Neuron (in vitro differentiated cells): ENCODE measurements at regions not wholly inside any gene's neighbourhood (a gene's known extent, or its start where the extent isn't known, plus 50 kb on each side); places are given as distances from the start of the nearest gene placed in this dataset.
A peak's percentile ranks its signal among the peaks of the same experiment; 100 is the strongest.

Experiments used
- H2AFZ ChIP-seq: one replicate; pipeline ENCODE4 v1.6.1; 2013; ENCODE audit warnings: low read depth, mild to moderate bottlenecking, inconsistent platforms, low read length, moderate library complexity
- H3K27me3 ChIP-seq: one replicate; pipeline ENCODE4 v1.6.1; 2013; ENCODE audit warnings: low read length; ENCODE audit not compliant: insufficient read depth
- H3K36me3 ChIP-seq: one replicate; pipeline ENCODE4 v1.6.1; 2013; ENCODE audit warnings: low read length; ENCODE audit not compliant: insufficient read depth
- H3K4me1 ChIP-seq: one replicate; pipeline ENCODE4 v1.6.1; 2013; ENCODE audit warnings: low read length; ENCODE audit not compliant: insufficient read depth
- H3K4me3 ChIP-seq: 2 replicates; pipeline ENCODE4 v1.5.1; 2013; ENCODE audit warnings: mild to moderate bottlenecking, low read length, moderate library complexity
- H3K9me3 ChIP-seq: one replicate; pipeline ENCODE4 v1.6.1; 2013; ENCODE audit warnings: low read length

DNA sequence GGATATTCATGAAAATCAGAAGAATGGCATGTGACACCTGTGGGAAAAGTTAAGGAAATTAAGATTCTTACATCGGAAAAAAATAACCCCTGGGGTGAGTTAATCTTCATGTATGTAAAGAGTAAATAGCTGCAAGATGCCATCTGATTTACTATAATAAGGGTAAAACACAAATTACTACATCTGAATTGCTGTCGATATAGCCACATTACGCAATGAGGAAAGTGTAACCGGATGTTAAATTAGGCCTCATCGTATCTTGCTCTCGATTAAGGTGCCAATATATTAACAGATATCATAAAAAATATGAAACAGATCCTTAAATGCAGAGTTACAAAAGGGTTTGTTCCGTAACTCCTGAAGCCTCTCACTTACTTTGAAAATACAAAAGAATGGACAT lies 87.4 kb upstream of the ID4 start:
- peaks cover 4% of the 10 kb centered on the region for H3K9me3 ChIP-seq
- H3K4me1 ChIP-seq: no peaks in the 10 kb centered on the region
- no peaks in the 10 kb centered on the region for H3K36me3 ChIP-seq
- H3K4me3 ChIP-seq: no peak overlapping the region
- no peaks in the 10 kb centered on the region for H3K27me3 ChIP-seq
- H2AFZ ChIP-seq: no peak overlapping the region

DNA sequence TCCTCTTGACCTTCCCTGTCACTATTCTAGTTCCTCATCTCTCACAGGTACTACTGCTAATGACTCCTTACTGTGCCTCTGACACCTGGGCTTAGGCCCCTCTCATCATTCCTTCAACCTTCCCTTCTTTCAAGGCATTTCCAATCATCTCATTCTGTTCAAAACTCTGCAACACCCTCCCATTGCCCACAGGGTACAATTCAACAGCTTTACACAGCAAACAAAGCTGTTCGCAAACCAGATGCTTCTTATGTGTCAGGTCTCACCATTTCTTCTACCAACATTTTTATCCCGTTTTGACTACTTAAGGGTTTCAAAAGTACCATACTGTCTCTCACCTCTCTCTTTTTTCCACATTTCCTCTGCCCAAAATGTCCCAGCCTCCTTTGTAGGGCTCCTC lies 84.4 kb upstream of the ID4 start:
- Histone ChIP-seq H3K36me3 (no peaks in the 10 kb centered on the region), H3K4me1 (peaks cover 5% of the 10 kb centered on the region), H3K27me3 (no peaks in the 10 kb centered on the region), H2AFZ (no peak overlapping the region), H3K9me3 (peaks cover 4% of the 10 kb centered on the region), H3K4me3 (no peak overlapping the region)

DNA sequence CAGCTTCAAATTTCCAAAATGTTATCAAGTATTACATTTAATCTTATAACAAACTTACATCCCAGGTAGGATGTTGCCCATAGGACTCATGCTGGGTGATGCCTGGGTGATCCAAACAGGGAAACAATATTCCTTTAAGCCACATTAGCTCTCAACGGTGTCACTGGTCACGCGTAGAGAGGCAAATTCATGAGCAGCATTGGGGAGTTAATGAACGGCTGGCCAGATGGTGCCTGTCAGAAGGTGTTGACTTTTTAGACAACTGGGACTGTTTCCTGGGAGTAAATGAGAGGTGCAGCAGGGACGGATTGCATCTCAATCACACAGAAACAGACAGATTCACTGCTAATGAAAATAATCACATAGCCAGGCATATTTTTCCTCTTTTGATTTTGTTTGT lies 83.3 kb upstream of the ID4 start:
- peaks cover 4% of the 10 kb centered on the region for H3K9me3 ChIP-seq
- H3K4me3 ChIP-seq: no peak overlapping the region
- no peaks in the 10 kb centered on the region for H3K27me3 ChIP-seq
- no peak overlapping the region for H2AFZ ChIP-seq
- H3K4me1 ChIP-seq: peaks cover 5% of the 10 kb centered on the region
- H3K36me3 ChIP-seq: no peaks in the 10 kb centered on the region

DNA sequence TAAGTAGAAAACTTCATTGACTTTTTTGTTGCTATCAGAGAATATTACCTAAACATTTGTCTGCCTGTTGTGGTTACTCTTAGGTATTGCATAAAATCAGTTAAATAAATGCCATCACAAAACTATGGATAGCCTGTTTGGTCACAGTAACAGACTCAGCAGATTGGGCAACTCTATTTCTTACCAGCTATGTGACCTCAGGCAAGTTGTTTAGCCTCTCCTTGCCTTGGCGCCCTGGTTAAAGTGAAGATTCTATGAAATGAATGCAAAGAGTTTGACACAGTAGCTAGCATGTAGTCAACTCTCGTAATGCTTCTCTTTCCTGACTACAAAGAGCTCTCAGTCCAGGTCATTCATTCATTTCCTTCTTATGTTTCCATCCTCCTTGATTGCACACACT lies 82.5 kb upstream of the ID4 start:
- no peaks in the 10 kb centered on the region for H3K27me3 ChIP-seq
- peaks cover 5% of the 10 kb centered on the region for H3K4me1 ChIP-seq
- H3K4me3 ChIP-seq: no peak overlapping the region
- H2AFZ ChIP-seq: no peak overlapping the region
- peaks cover 4% of the 10 kb centered on the region for H3K9me3 ChIP-seq
- no peaks in the 10 kb centered on the region for H3K36me3 ChIP-seq

DNA sequence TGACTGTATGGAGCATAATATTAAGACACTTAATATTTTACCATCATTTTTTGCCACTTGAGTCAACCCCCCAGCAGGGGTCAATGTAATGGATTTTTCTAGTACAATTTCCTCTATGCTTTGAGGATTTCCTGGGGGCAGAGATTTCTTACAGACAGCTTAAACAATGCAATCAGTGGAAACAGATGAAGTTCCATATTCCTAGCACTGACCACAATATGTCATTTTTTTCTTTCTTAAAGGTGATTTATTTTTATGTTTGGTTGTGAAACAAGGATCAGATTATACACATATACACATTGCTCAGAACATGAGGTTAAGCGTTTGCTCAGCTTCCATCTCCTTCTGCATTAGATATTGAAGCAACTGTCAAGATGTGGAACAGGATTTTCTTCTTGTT lies 82.0 kb upstream of the ID4 start:
- Histone ChIP-seq H3K4me3 (no peak overlapping the region), H3K9me3 (peaks cover 3% of the 10 kb centered on the region), H3K4me1 (peaks cover 5% of the 10 kb centered on the region), H2AFZ (no peak overlapping the region), H3K36me3 (no peaks in the 10 kb centered on the region), H3K27me3 (no peaks in the 10 kb centered on the region)

DNA sequence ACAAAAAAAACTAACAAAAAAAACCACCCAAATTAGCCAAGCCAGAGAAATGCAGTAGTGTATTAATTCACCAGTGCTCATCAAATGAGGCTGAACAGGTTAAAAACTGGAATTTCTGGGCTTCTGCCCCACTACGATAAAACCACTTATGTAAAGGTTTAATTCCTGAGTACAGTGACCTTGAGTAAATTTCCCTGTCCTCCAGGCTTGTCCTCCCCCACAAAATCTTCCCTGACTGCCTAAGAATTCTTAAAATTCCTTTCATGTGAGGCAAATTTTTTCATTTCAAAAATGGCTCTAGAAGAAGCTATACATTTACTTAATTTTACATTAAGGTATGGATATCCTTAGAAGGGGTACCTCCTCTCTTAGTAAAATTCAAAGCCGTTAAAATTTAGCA lies 80.1 kb upstream of the ID4 start:
- H3K27me3 ChIP-seq: no peaks in the 10 kb centered on the region
- H3K9me3 ChIP-seq: no peaks in the 10 kb centered on the region
- H3K4me3 ChIP-seq: no peak overlapping the region
- peaks cover 14% of the 10 kb centered on the region for H3K4me1 ChIP-seq
- H3K36me3 ChIP-seq: no peaks in the 10 kb centered on the region
- H2AFZ ChIP-seq: no peak overlapping the region

DNA sequence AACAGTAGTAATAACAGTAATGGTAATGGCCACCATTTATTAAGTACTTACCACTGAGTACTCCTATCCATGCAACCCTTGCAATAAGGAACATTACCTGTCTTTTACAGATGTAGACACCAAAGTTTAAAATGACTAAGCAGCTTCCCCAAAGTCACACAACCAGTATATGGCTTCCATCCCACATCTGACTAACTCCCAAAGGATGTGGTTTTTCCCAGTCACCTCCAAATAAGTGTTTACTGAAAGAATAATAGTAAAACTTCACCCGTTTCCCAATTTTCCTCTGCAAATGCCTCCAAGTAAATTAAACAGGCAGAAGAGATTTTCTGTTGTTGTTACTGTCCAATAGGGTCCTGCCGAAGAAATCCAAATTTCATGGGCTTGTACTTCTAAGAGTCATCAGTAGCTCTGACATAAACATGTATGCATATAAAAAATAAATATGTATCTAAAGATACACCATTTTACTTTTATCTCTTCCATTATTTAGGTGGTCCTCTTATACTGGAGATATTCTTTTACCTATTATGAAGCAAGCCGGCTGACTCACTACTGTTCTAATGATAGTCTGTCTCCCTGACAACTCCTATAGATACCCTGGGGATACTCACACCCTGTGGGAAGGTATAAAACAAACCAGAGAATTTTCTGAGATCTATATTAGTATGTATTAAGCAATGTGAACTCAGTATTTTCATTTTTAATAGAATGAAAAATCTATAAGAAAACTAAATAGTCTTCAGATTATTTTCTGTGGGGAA lies 77.9 kb upstream of the ID4 start:
- H3K4me3 ChIP-seq: no peak overlapping the region

DNA sequence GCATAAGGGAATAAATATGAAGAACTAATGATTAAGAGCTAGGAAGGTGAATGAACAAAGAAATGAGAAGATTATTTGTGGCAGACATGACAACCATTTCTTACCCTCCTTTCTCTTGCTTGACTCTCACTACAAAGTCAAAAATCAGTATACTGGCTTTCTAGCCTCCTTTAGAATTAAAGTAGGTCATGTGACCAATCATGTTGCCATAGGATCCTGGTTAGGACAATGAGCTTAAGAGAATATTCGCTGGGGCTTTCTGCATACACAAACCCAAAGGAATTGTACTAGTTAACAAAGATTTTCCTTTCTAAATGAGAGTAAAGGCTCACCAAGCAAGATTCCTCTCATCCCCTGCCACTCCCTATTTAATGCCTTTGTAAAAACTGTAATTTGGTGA lies 76.0 kb upstream of the ID4 start:
- no peaks in the 10 kb centered on the region for H3K27me3 ChIP-seq

More for the DNA sequence above, 77.9 kb upstream of the ID4 start:
- H2AFZ ChIP-seq: no peak overlapping the region
- peaks cover 14% of the 10 kb centered on the region for H3K4me1 ChIP-seq
- H3K27me3 ChIP-seq: no peaks in the 10 kb centered on the region
- no peaks in the 10 kb centered on the region for H3K36me3 ChIP-seq
- H3K9me3 ChIP-seq: no peaks in the 10 kb centered on the region

DNA sequence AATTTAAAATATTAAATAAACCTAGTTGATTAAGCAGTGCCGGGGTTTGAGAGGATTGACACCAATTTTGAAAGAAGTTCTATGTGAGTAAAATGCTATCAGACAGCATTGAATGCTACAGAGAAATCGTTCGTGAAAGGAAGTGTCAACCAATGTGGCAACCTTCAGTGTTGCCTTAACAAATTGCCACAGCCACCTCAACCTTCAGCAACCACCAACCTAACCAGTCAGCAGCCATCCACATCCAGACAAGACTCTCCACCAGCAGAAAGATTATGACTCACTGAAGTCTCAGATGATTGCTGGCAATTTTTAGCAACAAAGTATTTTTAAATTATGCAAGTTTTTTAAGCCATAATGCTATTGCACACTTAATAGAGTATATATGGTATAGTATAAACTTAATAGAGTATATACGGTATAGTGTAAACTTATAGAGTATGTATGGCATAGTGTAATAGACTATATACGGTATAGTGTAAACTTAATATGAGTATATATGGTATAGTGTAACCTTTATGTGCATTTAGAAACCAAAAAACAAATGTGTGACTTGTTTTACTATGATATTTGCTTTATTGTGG lies 65.3 kb upstream of the ID4 start:
- Histone ChIP-seq H3K4me1 (no peaks in the 10 kb centered on the region), H3K36me3 (no peaks in the 10 kb centered on the region), H2AFZ (no peak overlapping the region), H3K27me3 (no peaks in the 10 kb centered on the region), H3K4me3 (no peak overlapping the region), H3K9me3 (no peaks in the 10 kb centered on the region)

More for the DNA sequence above, 76.0 kb upstream of the ID4 start:
- peak overlapping the region; percentile 63 for H2AFZ ChIP-seq
- H3K36me3 ChIP-seq: no peaks in the 10 kb centered on the region
- no peaks in the 10 kb centered on the region for H3K9me3 ChIP-seq
- peaks cover 14% of the 10 kb centered on the region for H3K4me1 ChIP-seq
- no peak overlapping the region for H3K4me3 ChIP-seq

DNA sequence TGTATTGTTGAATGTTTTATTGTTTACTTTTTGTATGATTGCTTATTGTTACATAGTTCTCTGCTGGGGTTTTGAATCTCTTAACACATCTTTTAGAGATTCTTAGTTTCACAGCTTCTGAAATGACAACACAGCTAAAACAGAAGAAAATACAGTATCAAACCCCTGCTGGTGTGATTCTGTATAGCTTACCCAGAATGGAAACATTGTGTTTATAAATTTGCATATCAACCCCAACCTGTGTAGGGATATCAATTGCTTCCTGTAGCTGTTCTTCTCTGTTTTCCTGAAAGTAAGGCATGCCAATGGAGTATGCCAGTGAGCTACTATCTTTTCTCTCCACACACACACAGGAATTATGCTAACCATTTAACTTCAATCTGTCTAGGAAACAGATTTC lies 64.3 kb upstream of the ID4 start:
- H3K9me3 ChIP-seq: no peaks in the 10 kb centered on the region
- H3K4me3 ChIP-seq: no peak overlapping the region
- H3K27me3 ChIP-seq: no peaks in the 10 kb centered on the region
- no peaks in the 10 kb centered on the region for H3K36me3 ChIP-seq
- H2AFZ ChIP-seq: no peak overlapping the region
- no peaks in the 10 kb centered on the region for H3K4me1 ChIP-seq

DNA sequence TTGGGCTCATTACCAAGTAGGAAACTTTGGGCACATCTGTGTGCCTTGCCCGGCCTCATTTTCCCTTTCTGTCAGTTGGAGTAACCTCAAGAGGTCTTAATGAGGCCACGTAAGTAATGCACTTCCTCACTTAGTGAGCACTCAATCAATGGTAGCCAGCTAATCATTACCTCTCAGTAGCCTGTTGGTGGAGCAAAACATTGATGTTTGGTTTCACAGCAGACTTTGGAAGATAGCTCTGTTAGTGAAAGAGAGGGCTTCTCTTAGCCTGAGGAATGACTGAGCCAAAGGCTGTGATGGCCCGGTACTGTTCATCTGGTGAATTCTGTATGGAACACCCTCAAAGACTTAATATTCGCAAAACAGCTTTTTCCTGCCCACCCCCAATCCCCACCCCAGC lies 55.9 kb upstream of the ID4 start:
- Histone ChIP-seq H3K4me3 (no peak overlapping the region), H3K9me3 (no peaks in the 10 kb centered on the region), H2AFZ (no peak overlapping the region), H3K36me3 (no peaks in the 10 kb centered on the region), H3K4me1 (peaks cover 6% of the 10 kb centered on the region), H3K27me3 (no peaks in the 10 kb centered on the region)

DNA sequence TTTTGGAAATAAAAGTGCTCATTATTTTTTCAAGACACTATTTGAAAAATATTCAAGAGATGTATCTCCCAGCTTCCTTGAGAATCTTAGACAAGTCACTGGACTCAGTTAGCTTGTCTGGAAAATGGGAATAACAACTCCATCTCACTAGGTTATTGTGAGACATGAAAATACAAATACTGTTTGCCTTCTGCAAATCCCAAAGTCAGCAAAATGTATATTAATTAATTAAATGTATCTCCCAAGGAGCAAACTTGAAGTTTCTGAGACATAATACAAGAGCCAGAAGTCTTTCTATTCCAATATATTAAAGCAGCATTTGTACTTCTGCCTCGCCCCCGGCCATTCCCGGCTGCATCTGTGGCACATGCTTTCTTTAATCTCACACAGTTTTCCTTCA lies 54.6 kb upstream of the ID4 start:
- Histone ChIP-seq H3K4me1 (peaks cover 6% of the 10 kb centered on the region), H3K27me3 (no peaks in the 10 kb centered on the region), H3K36me3 (no peaks in the 10 kb centered on the region), H2AFZ (no peak overlapping the region), H3K4me3 (no peak overlapping the region), H3K9me3 (no peaks in the 10 kb centered on the region)
